Keratinocyte (primary cell): ENCODE measurements at regions not wholly inside any gene's neighbourhood (a gene's known extent, or its start where the extent isn't known, plus 50 kb on each side); places are given as distances from the start of the nearest gene placed in this dataset.
"Not testable (repeated sequence)": the region's sequence is repeated elsewhere in the genome, so short reads cannot be mapped to it uniquely, and the experiment has no call there.

Experiments used
- DNase-seq: peaks from one replicate; pipeline ENCODE4 v3.0.0-alpha.2; 2011; ENCODE audit warnings: low read depth, missing footprints, low spot score
- FAIRE-seq: peaks from 2 replicates; lab custom pipeline; 2011; peaks lifted over from hg19 to GRCh38; lab: Jason Lieb, UNC
- H2AFZ ChIP-seq: 2 replicates; pipeline ENCODE4 v1.6.0; 2012; ENCODE audit warnings: low read length, control low read depth, inconsistent platforms; ENCODE audit not compliant: control insufficient read depth
- H3K27ac ChIP-seq: 2 replicates; pipeline ENCODE4 v1.5.1; 2011; ENCODE audit warnings: low read length; ENCODE audit not compliant: control insufficient read depth, insufficient read depth
- H3K27me3 ChIP-seq: 3 replicates; pipeline ENCODE4 v1.6.0; 2011; ENCODE audit warnings: low read length; ENCODE audit not compliant: control insufficient read depth, insufficient read depth; ENCODE audit errors: extremely low read depth
- H3K36me3 ChIP-seq, 2 experiments: 2 replicates in 1 of 2; 3 replicates in 1 of 2; pipeline ENCODE4 v1.5.1; 2011; ENCODE audit warnings: low read length in 2 of 2, mild to moderate bottlenecking in 1 of 2; ENCODE audit not compliant: control insufficient read depth in 2 of 2, insufficient read depth in 2 of 2; ENCODE audit errors: extremely low read depth in 1 of 2
- H3K4me1 ChIP-seq: 3 replicates; pipeline ENCODE4 v1.5.1; 2011; ENCODE audit warnings: low read length; ENCODE audit not compliant: control insufficient read depth, insufficient read depth; ENCODE audit errors: extremely low read depth
- H3K4me2 ChIP-seq: 3 replicates; pipeline ENCODE4 v1.6.0; 2011; ENCODE audit warnings: low read depth, low read length; ENCODE audit not compliant: control insufficient read depth, insufficient read depth; ENCODE audit errors: extremely low read depth
- H3K4me3 ChIP-seq, 3 experiments: fragments of 200-600 bp in 1 of 3; sonication (generic) in 1 of 3; 2 replicates in 2 of 3; 3 replicates in 1 of 3; pipeline ENCODE4 v1.5.1; 2011 to 2016; ENCODE audit warnings: low read length in 3 of 3, mild to moderate bottlenecking in 3 of 3, control low read depth in 2 of 3, inconsistent platforms in 1 of 3, low read depth in 1 of 3, mixed read lengths in 1 of 3, mixed run types in 1 of 3, moderate library complexity in 1 of 3; ENCODE audit not compliant: control insufficient read depth in 2 of 3, insufficient read depth in 2 of 3; ENCODE audit errors: extremely low read depth in 1 of 3
- H3K79me2 ChIP-seq: 2 replicates; pipeline ENCODE4 v1.6.0; 2012; ENCODE audit warnings: low read length; ENCODE audit not compliant: control insufficient read depth, insufficient read depth
- H3K9ac ChIP-seq: 3 replicates; pipeline ENCODE4 v1.6.0; 2011; ENCODE audit warnings: low read length; ENCODE audit not compliant: control insufficient read depth, insufficient read depth; ENCODE audit errors: extremely low read depth
- H3K9me1 ChIP-seq: 3 replicates; pipeline ENCODE4 v1.6.0; 2011; ENCODE audit warnings: low read length; ENCODE audit not compliant: control insufficient read depth, insufficient read depth; ENCODE audit errors: extremely low read depth
- H3K9me3 ChIP-seq: 2 replicates; pipeline ENCODE4 v1.5.1; 2012; ENCODE audit warnings: low read depth, low read length; ENCODE audit not compliant: control insufficient read depth
- H4K20me1 ChIP-seq: 3 replicates; pipeline ENCODE4 v1.6.0; 2011; ENCODE audit warnings: low read length; ENCODE audit not compliant: control insufficient read depth, insufficient read depth; ENCODE audit errors: extremely low read depth
- EZH2 ChIP-seq: IDR thresholded peaks from one replicate; pipeline ENCODE4 v1.6.1; 2012; ENCODE audit warnings: inconsistent platforms, mild to moderate bottlenecking, low read length, moderate library complexity
- dilution Hi-C: fragments of 300-500 bp; cut with MboI; formaldehyde crosslinking; loops from one replicate; pipeline ENCODE4 v1.7.0; 2020; ENCODE audit warnings: low sequenced_read_pairs; ENCODE audit not compliant: extremely low pct_ligation_motif_present
- TF ChIP-seq, protein P1 (sequence below), 3 experiments: IDR thresholded peaks in 1 of 3; conservative IDR thresholded peaks in 1 of 3; optimal IDR thresholded peaks in 1 of 3; 2 replicates in 2 of 3; 3 replicates in 1 of 3; pipeline versions ENCODE3 to v1.5.1; 2011; ENCODE audit warnings: low read length in 3 of 3, mild to moderate bottlenecking in 3 of 3, moderate library complexity in 2 of 3, control low read depth in 1 of 3, inconsistent platforms in 1 of 3; ENCODE audit not compliant: insufficient read depth in 2 of 3; ENCODE audit errors: extremely low read depth in 1 of 3

DNA sequence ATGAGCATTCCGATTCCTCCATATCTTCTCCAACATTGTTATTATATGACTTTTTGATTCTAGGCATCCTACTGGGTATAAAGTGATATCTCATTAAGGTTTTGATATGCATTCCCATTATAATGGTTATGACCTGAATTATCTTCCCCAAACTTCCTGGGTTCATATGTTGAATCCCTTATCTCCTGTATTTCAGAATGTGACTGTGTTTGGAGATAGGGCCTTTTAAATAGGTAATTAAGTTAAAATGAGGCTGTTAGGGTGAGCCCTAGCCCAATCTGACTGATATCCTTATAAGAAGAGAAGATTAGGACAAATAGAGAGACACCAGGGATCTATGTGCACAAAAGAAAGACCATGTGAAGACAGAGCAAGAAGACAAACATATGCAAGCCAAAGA lies 96.9 kb upstream of the PMCH start:
- no peaks in the 10 kb centered on the region for H3K27me3 ChIP-seq
- no peak overlapping the region for H3K9ac ChIP-seq
- H4K20me1 ChIP-seq: no peaks in the 10 kb centered on the region
- peaks cover 6% of the 10 kb centered on the region for H3K4me1 ChIP-seq
- no peak overlapping the region for H3K4me3 ChIP-seq
- H2AFZ ChIP-seq: no peak overlapping the region
- no peaks in the 10 kb centered on the region for H3K79me2 ChIP-seq
- no peaks in the 10 kb centered on the region for H3K9me3 ChIP-seq
- H3K36me3 ChIP-seq: no peaks in the 10 kb centered on the region
- no peaks in the 10 kb centered on the region for H3K9me1 ChIP-seq
- H3K27ac ChIP-seq: no peak overlapping the region
- no peak for TF ChIP-seq EZH2
- TF ChIP-seq, protein P1, sequence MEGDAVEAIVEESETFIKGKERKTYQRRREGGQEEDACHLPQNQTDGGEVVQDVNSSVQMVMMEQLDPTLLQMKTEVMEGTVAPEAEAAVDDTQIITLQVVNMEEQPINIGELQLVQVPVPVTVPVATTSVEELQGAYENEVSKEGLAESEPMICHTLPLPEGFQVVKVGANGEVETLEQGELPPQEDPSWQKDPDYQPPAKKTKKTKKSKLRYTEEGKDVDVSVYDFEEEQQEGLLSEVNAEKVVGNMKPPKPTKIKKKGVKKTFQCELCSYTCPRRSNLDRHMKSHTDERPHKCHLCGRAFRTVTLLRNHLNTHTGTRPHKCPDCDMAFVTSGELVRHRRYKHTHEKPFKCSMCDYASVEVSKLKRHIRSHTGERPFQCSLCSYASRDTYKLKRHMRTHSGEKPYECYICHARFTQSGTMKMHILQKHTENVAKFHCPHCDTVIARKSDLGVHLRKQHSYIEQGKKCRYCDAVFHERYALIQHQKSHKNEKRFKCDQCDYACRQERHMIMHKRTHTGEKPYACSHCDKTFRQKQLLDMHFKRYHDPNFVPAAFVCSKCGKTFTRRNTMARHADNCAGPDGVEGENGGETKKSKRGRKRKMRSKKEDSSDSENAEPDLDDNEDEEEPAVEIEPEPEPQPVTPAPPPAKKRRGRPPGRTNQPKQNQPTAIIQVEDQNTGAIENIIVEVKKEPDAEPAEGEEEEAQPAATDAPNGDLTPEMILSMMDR (optimal IDR thresholded peaks at IDR 0.05 in 1 of 3, IDR thresholded peaks at IDR 0.05 in 1 of 3, conservative IDR thresholded peaks at IDR 0.05 in 1 of 3; ENCODE audit: extremely low read depth in 1 of 3, insufficient read depth in 2 of 3, low read length in 3 of 3): no peak
- DNase-seq (no peak), FAIRE-seq (no peak)
- dilution Hi-C loops: no loop called here
- no peak overlapping the region for H3K4me2 ChIP-seq

DNA sequence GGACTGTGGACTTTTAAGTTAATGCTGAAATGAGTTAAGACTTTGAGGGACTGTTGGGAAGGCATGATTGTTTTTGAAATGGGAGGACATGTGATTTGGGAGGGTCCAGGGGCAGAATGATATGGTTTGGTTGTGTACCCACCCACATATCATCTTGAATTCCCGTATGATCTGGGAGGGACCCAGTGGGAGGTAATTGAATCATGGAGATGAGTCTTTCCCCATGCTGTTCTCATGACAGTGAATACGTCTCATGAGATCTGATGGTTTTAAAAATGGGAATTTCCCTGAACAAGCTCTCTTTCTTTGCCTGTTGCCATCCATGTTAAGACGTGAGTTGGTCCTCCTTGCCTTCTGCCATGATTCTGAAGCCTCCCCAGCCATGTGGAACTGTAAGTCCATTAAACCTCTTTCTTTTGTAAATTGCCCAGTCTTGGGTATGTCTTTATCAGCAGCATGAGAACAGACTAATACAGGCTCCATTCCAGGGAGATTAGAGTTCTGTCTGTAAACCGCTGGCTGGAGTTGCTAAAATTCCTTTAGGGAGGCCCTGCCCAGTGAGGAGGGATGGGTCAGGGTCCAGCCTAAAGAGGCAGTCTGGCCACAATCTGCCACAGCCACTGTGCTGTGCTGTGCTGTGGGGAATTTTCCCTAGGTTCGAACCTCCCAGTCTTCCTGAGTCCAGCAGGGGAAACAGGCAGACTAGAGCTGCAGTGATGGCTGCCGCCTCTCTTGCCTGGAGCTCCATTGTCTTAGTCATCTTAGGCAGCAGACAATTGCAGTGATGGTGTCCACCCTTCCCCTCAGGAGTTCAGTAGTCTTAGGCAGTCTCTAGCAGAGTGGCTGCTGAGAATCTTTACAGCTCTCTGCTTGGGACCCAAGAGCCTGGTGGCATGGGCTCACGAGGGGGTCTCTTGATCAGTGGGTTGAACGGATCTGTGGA lies 94.1 kb upstream of the PMCH start:
- FAIRE-seq, H4K20me1 ChIP-seq, dilution Hi-C loops, H3K36me3 ChIP-seq, H3K27ac ChIP-seq, H3K4me3 ChIP-seq, H3K9me1 ChIP-seq, H3K79me2 ChIP-seq, DNase-seq, H3K4me2 ChIP-seq, H3K27me3 ChIP-seq, H3K9me3 ChIP-seq, H3K9ac ChIP-seq, H3K4me1 ChIP-seq, H2AFZ ChIP-seq: not testable (repeated sequence)

DNA sequence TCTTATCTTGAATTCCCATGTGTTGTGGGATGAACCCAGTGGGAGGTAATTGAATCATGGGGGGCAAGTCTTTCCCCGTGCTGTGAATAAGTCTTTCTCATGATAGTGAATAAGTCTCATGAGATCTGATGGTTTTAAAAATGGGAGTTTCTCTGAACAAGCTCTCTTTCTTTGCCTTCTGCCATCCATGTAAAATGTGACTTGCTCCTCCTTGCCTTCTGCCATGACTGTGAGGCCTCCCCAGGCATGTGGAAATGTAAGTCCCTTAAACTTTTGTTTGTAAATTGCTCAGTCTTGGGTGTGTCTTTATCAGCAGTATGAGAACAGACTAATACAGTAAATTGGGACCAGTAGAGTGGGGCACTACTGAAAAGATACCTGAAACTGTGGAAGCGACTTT lies 92.1 kb upstream of the PMCH start:
- H3K4me2 ChIP-seq, H3K36me3 ChIP-seq, DNase-seq, H3K27ac ChIP-seq, H2AFZ ChIP-seq, H3K79me2 ChIP-seq, H3K9ac ChIP-seq, H3K27me3 ChIP-seq, H4K20me1 ChIP-seq, dilution Hi-C loops, H3K4me3 ChIP-seq, FAIRE-seq, H3K9me1 ChIP-seq, H3K4me1 ChIP-seq, H3K9me3 ChIP-seq: not testable (repeated sequence)
